K562 (cell line): ENCODE measurements at regions not wholly inside any gene's neighbourhood (a gene's known extent, or its start where the extent isn't known, plus 50 kb on each side); places are given as distances from the start of the nearest gene placed in this dataset.
"Not testable (repeated sequence)": the region's sequence is repeated elsewhere in the genome, so short reads cannot be mapped to it uniquely, and the experiment has no call there.

ENCODE experiments used
- ATAC-seq: fragments of 200-7000 bp; cut with Tn5 transposase; 3 replicates; pipeline ENCODE4 v1.9.1; 2020; ENCODE audit warnings: moderate library complexity
- BruUV-seq: library from RNA; stranded (reverse); fragments of 400-500 nt; replicated peaks from 2 replicates; lab custom pipeline; 2021; lab: Mats Ljungman, UMichigan
- CTCF ChIA-PET: fragments of 300-600 bp; formaldehyde crosslinking; extraction: SDS; loops from one replicate; lab custom pipeline; 2021; ENCODE audit warnings: low intra/inter-chr PET ratio; lab: Yijun Ruan, JAX
- POLR2A ChIA-PET: fragments of 300-600, 350-650 bp; sonication (Branson Sonifier 250); formaldehyde crosslinking; extraction: SDS; loops from one replicate; lab custom pipeline; 2021; ENCODE audit warnings: antibody characterized with exemption, inconsistent platforms; lab: Yijun Ruan, JAX
- DNase-seq, 4 experiments: peaks; one replicate each; pipeline versions ENCODE4 v3.0.0 to v3.0.0-alpha.2; 2011 to 2018; ENCODE audit warnings: low spot score in 3 of 4, mixed read lengths in 3 of 4; ENCODE audit errors: extremely low read depth in 1 of 4
- FAIRE-seq: peaks from 2 replicates; lab custom pipeline; 2011; peaks lifted over from hg19 to GRCh38; lab: Jason Lieb, UNC
- H2AFZ ChIP-seq: 2 replicates; pipeline ENCODE4 v1.6.0; 2011; ENCODE audit warnings: low read depth, low read length, control low read depth, inconsistent platforms
- H3K27ac ChIP-seq: fragments of 200-600 bp; 3 replicates; pipeline ENCODE4 v1.8.0; 2011; ENCODE audit warnings: low read depth, mild to moderate bottlenecking, control low read depth, inconsistent platforms, low read length, moderate library complexity, mixed read lengths; ENCODE audit errors: extremely low read depth
- H3K27me3 ChIP-seq, 2 experiments: fragments of 300-600 bp in 1 of 2; 2 replicates in 1 of 2; 3 replicates in 1 of 2; pipeline versions ENCODE4 v1.6.0 to v1.8.0; 2011; ENCODE audit warnings: inconsistent platforms in 2 of 2, low read length in 2 of 2, mild to moderate bottlenecking in 1 of 2, mixed read lengths in 1 of 2, moderate library complexity in 1 of 2; ENCODE audit not compliant: control insufficient read depth in 2 of 2, insufficient read depth in 2 of 2
- H3K36me3 ChIP-seq: fragments of 300-600 bp; 3 replicates; pipeline ENCODE4 v1.8.0; 2011; ENCODE audit warnings: mild to moderate bottlenecking, low read length, inconsistent platforms; ENCODE audit not compliant: control insufficient read depth, insufficient read depth
- H3K4me1 ChIP-seq, 2 experiments: fragments of 200-600 bp in 1 of 2; replicated peaks in 1 of 2; 2 replicates in 1 of 2; 3 replicates in 1 of 2; pipeline versions ENCODE4 v1.5.1 to v1.8.0; 2011; ENCODE audit warnings: inconsistent platforms in 2 of 2, low read length in 2 of 2, mild to moderate bottlenecking in 1 of 2, mixed read lengths in 1 of 2, moderate library complexity in 1 of 2; ENCODE audit not compliant: control insufficient read depth in 2 of 2, insufficient read depth in 2 of 2
- H3K4me2 ChIP-seq: 2 replicates; pipeline ENCODE4 v1.6.1; 2011; ENCODE audit warnings: low read length, control low read depth, inconsistent platforms, mixed read lengths; ENCODE audit not compliant: insufficient read depth
- H3K4me3 ChIP-seq: fragments of 200-600 bp; sonication (generic), shearing (Covaris generic); 2 replicates; pipeline ENCODE4 v1.5.1; 2016; ENCODE audit warnings: control low read depth, inconsistent platforms
- H3K79me2 ChIP-seq: fragments of 200-600 bp; 3 replicates; pipeline ENCODE4 v1.8.0; 2011; ENCODE audit warnings: low read length, inconsistent platforms; ENCODE audit not compliant: control insufficient read depth, insufficient read depth
- H3K9ac ChIP-seq, 2 experiments: 2 replicates each; pipeline versions ENCODE4 v1.6.0 to v1.6.1; 2011; ENCODE audit warnings: low read depth in 2 of 2, low read length in 2 of 2, control low read depth in 1 of 2, inconsistent platforms in 1 of 2, mild to moderate bottlenecking in 1 of 2, mixed read lengths in 1 of 2; ENCODE audit not compliant: insufficient read depth in 1 of 2
- H3K9me1 ChIP-seq: one replicate; pipeline ENCODE4 v1.6.0; 2011; ENCODE audit warnings: inconsistent platforms, mild to moderate bottlenecking, low read length, moderate library complexity; ENCODE audit not compliant: control insufficient read depth, insufficient read depth
- H3K9me3 ChIP-seq: replicated peaks from 2 replicates; pipeline ENCODE4 v1.5.1; 2011; ENCODE audit warnings: low read depth, low read length, inconsistent platforms; ENCODE audit not compliant: control insufficient read depth, insufficient read depth
- H4K20me1 ChIP-seq: replicated peaks from 2 replicates; pipeline ENCODE4 v1.6.1; 2011; ENCODE audit warnings: low read length, inconsistent platforms, mixed read lengths; ENCODE audit not compliant: control insufficient read depth, insufficient read depth
- SMARCE1 ChIP-seq: fragments of 450-650 bp; IDR thresholded peaks from 2 replicates; pipeline ENCODE4 v1.7.1; 2016; ENCODE audit warnings: mild to moderate bottlenecking
- ZBTB11 ChIP-seq, 3 experiments: fragments of 200-800 bp in 1 of 3; fragments of 250-450 bp in 1 of 3; fragments of 450-650 bp in 1 of 3; sonication (Bioruptor Pico) in 1 of 3; sonication (Bioruptor generic) in 1 of 3; formaldehyde crosslinking in 1 of 3; IDR thresholded peaks; 2 replicates each; pipeline versions ENCODE4 v1.6.1 to v1.8.0; 2016 to 2022; ENCODE audit warnings: mild to moderate bottlenecking in 2 of 3, missing genetic modification characterization in 2 of 3, missing compliant biosample characterization in 1 of 3, moderate library complexity in 1 of 3
- WGBS: fragments of 100-300 bp; shearing (Covaris generic); methylation state at CpG from one replicate; pipeline ENCODE4 v1.1.6; 2016; ENCODE audit warnings: low coverage, mixed read lengths; ENCODE audit not compliant: insufficient coverage; ENCODE audit errors: missing lambda C conversion rate; 5-methylcytosine and 5-hydroxymethylcytosine counted together
- in situ Hi-C: fragments of 300-500 bp; cut with MboI; formaldehyde crosslinking; loops from 4 replicates; pipeline ENCODE4 v1.15.0; 2018; ENCODE audit warnings: inconsistent platforms, mixed read lengths
- intact Hi-C: fragments of 100-400 bp; cut with micrococcal nuclease; formaldehyde crosslinking; loops from 2 replicates; pipeline ENCODE4 v1.14.2; 2022
- TF ChIP-seq, protein P1 (sequence below): fragments of 250-450 bp; sonication (Bioruptor Pico); IDR thresholded peaks from 2 replicates; pipeline ENCODE4 v1.9.0; 2021; ENCODE audit warnings: mild to moderate bottlenecking, inconsistent platforms

DNA sequence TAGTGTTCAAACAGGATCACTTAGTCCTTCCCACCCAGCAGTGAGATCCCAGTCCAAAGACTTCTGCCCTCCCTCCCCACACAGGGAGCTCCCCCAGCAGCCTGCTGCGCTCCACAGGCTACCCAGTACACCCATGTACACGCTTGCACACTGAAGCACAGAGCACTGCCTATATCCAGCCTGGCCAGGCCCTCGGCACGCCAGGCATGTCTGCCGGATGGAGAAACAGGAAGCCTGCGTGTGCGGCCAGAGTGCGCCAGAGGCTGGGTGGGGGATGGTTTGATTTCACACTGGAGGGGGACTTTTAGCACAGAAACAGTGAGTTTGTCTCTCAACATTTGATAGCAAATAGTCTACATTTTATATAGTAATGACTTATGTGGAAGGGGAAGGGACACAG is 833.5 kb upstream of the IGFBP7 start (continued):
- TF ChIP-seq ZBTB11 (CRISPR knock-in tag; IDR thresholded peaks at IDR 0.05), result no peak
- TF ChIP-seq SMARCE1, result no peak
- TF ChIP-seq, protein P1, sequence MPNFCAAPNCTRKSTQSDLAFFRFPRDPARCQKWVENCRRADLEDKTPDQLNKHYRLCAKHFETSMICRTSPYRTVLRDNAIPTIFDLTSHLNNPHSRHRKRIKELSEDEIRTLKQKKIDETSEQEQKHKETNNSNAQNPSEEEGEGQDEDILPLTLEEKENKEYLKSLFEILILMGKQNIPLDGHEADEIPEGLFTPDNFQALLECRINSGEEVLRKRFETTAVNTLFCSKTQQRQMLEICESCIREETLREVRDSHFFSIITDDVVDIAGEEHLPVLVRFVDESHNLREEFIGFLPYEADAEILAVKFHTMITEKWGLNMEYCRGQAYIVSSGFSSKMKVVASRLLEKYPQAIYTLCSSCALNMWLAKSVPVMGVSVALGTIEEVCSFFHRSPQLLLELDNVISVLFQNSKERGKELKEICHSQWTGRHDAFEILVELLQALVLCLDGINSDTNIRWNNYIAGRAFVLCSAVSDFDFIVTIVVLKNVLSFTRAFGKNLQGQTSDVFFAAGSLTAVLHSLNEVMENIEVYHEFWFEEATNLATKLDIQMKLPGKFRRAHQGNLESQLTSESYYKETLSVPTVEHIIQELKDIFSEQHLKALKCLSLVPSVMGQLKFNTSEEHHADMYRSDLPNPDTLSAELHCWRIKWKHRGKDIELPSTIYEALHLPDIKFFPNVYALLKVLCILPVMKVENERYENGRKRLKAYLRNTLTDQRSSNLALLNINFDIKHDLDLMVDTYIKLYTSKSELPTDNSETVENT (CRISPR knock-in tag), result no peak
- TF ChIP-seq, all 486 proteins: peak for 0

- FAIRE-seq, H3K79me2 ChIP-seq, ATAC-seq, H3K36me3 ChIP-seq, H3K4me3 ChIP-seq, H3K27me3 ChIP-seq, intact Hi-C loops, DNase-seq, H3K9me1 ChIP-seq, H3K4me2 ChIP-seq, H3K9me3 ChIP-seq, POLR2A ChIA-PET, H3K27ac ChIP-seq, CTCF ChIA-PET, H3K9ac ChIP-seq, H4K20me1 ChIP-seq, H2AFZ ChIP-seq, BruUV-seq, in situ Hi-C loops, H3K4me1 ChIP-seq: not testable (repeated sequence)
- 0% methylated on average over 2 of the region's 2 CpGs for WGBS
Observed at GRCh38 chr4:57937326-57937725, 827.1 kb upstream of the IGFBP7 start.
